Left lung (tissue), 4 donors: ENCODE measurements at regions not wholly inside any gene's neighbourhood (a gene's known extent, or its start where the extent isn't known, plus 50 kb on each side); places are given as distances from the start of the nearest gene placed in this dataset.

Experiments
- ATAC-seq: fragments of 200-7000 bp; cut with Tn5 transposase; one replicate; pipeline ENCODE4 v1.9.1; 2020; ENCODE audit warnings: moderate library complexity
- DNase-seq, 4 donors: peaks; one replicate each; pipeline ENCODE4 v3.0.0-alpha.2; 2013 to 2020
- H3K27ac ChIP-seq, 2 donors: fragments of 200-600 bp; sonication (generic) in 1 of 2; one replicate each; pipeline versions ENCODE4 v1.5.0 to v1.8.0; 2020 to 2021
- H3K27me3 ChIP-seq, 2 donors: fragments of 200-600 bp; sonication (generic) in 1 of 2; one replicate each; pipeline versions ENCODE4 v1.5.0 to v1.8.0; 2020 to 2021
- H3K36me3 ChIP-seq, 2 donors: fragments of 200-600 bp; sonication (generic) in 1 of 2; one replicate each; pipeline versions ENCODE4 v1.5.0 to v1.8.0; 2020 to 2021
- H3K4me1 ChIP-seq, 2 donors: fragments of 200-600 bp; one replicate each; pipeline ENCODE4 v1.8.0; 2021
- H3K4me3 ChIP-seq, 2 donors: fragments of 200-600 bp; sonication (generic) in 1 of 2; one replicate each; pipeline versions ENCODE4 v1.5.0 to v1.8.0; 2020 to 2021; ENCODE audit warnings: mild to moderate bottlenecking in 1 of 2
- H3K9me3 ChIP-seq, 2 donors: fragments of 200-600 bp; sonication (generic) in 1 of 2; one replicate each; pipeline versions ENCODE4 v1.5.0 to v1.8.0; 2020 to 2021
- intact Hi-C, 2 donors: fragments of 100-400 bp; cut with DNase I; formaldehyde crosslinking; loops; one replicate each; pipeline versions ENCODE4 v1.11.2 to v1.14.2; 2022
- TF ChIP-seq, protein P1 (sequence below), 2 donors: fragments of 200-600 bp; sonication (generic) in 1 of 2; IDR thresholded peaks; one replicate each; pipeline versions ENCODE4 v1.5.0 to v1.8.0; 2021; ENCODE audit warnings: antibody characterized with exemption in 2 of 2
- donor health status: DM: no; HTN: yes; CAD: no.
- donor health status: DM: no; HTN: no; CAD: no.

DNA sequence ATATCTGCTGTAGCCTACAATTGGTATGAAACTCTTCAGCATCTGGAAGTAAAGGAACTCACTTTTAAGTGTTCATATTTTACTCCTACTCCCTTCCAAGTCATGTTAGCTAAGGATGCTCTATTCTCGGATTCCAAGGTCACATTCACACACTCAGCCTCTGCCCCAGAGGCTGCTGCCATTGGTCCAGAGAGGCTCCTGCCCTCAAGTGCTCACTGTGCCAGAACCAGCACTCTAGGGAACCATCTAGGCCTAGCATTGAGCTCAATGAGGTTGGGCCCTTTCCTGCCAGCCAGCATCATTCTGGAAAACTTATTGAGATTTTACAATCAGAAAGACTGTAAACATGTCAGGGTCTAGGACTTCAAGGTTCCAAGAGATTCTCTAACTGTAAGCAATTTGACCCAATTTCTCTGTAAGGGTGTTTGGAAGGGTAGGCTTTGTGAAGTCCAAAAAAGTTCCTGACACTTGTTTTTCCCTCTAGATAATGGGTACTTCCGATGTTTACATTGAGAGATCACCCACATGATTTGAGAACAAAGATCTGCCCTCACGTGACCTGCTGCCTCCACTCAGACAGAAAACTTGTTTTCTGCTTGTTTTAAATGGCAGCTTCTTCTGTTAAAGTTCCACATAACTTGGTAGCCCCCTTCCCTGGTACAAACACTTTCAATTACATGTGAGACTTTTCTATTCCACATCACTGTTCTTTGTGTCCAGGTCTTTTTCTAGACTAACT is 94.9 kb downstream of the MAB21L3 start:
- ATAC-seq (no peak), DNase-seq (no peak)
- Histone ChIP-seq H3K9me3 (no peaks in the 10 kb centered on the region), H3K27ac (no peak overlapping the region), H3K4me1 (no peaks in the 10 kb centered on the region), H3K36me3 (no peaks in the 10 kb centered on the region), H3K4me3 (no peak overlapping the region), H3K27me3 (no peaks in the 10 kb centered on the region)
- intact Hi-C loops, result no loop called here
- TF ChIP-seq, protein P1, sequence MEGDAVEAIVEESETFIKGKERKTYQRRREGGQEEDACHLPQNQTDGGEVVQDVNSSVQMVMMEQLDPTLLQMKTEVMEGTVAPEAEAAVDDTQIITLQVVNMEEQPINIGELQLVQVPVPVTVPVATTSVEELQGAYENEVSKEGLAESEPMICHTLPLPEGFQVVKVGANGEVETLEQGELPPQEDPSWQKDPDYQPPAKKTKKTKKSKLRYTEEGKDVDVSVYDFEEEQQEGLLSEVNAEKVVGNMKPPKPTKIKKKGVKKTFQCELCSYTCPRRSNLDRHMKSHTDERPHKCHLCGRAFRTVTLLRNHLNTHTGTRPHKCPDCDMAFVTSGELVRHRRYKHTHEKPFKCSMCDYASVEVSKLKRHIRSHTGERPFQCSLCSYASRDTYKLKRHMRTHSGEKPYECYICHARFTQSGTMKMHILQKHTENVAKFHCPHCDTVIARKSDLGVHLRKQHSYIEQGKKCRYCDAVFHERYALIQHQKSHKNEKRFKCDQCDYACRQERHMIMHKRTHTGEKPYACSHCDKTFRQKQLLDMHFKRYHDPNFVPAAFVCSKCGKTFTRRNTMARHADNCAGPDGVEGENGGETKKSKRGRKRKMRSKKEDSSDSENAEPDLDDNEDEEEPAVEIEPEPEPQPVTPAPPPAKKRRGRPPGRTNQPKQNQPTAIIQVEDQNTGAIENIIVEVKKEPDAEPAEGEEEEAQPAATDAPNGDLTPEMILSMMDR (IDR thresholded peaks at IDR 0.05), result no peak

DNA sequence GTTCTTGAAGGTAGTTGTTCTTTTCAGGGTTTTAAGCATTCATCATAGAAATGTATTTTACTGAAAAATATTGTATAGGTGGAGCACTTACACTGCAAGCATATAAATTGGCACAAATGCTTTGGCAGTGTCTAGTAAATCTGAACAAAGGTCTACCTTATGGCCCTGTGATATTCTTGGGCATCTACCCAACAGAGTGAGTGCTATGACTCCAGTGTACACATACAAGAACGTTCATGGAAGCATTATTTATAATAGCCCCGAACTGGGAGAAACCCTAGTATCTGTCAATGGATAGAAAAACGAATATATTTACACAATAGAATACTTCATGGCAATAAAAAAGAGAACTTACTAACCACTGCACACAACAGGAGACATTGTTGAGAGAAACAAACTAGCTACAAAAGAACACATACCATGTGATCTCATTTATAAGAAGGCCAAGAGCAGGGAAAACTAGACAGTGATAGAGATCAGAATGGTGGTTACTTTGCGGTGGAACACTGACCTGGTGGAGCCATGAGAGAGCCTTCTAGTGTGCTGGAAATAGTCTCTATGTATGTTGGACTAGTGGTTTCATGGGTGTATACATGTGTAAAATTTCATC is 96.0 kb downstream of the MAB21L3 start:
- DNase-seq (peak in 1 of 4 donors; percentile 8), ATAC-seq (peak; percentile 36)
- Histone ChIP-seq H3K27ac (no peak overlapping the region), H3K4me3 (no peak overlapping the region), H3K36me3 (no peaks in the 10 kb centered on the region), H3K27me3 (no peaks in the 10 kb centered on the region), H3K9me3 (no peaks in the 10 kb centered on the region), H3K4me1 (no peaks in the 10 kb centered on the region)
- TF ChIP-seq, protein P1 (IDR thresholded peaks at IDR 0.05), result no peak
- intact Hi-C loops, result no loop called here

DNA sequence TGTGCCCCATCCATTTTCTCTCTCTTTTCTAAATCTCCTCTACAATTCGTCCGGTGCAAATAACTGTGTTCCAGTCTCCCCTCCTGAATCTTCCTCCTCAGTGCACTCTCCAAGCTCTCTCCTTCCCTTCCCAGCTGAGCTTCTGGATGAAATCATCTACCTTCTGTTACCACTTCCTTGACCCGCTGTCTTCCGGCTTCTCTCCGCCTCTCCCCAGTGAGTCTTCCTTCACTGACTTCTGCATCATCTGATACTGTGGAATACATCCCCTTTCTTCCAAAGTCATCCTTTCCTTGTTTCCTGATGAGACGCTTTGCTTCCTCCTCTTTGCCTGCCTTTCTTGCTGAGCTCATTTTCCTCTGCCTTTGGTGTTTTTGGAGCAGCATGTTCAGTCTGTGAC is 96.9 kb downstream of the MAB21L3 start:
- Histone ChIP-seq H3K27ac (no peak overlapping the region), H3K4me3 (no peak overlapping the region), H3K4me1 (no peaks in the 10 kb centered on the region), H3K27me3 (no peaks in the 10 kb centered on the region), H3K9me3 (no peaks in the 10 kb centered on the region), H3K36me3 (no peaks in the 10 kb centered on the region)
- no peak for ATAC-seq
- intact Hi-C loops, result no loop called here
- DNase-seq, result no peak
- TF ChIP-seq, protein P1 (IDR thresholded peaks at IDR 0.05), result no peak

DNA sequence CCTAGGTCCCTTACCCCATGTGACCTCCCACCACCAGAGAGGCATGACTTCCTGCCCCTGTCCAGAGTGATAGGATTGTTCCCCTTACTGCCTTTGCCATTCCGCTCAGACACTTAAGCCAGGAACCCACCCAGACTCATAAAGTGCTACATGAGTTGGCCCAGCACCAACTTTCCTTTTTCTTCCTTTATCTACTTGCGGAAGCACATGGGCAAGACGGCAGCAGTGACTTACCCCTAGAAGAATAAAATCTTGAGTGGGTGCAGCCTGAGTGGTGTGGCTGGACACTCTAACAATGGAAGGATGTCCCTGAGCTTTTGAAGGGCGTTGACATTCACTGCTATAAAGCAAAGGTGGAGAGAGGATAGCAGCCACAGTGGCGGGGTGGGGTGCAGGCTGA is 100.1 kb downstream of the MAB21L3 start:
- Histone ChIP-seq H3K27ac (no peak overlapping the region), H3K9me3 (no peaks in the 10 kb centered on the region), H3K27me3 (no peaks in the 10 kb centered on the region), H3K4me1 (no peaks in the 10 kb centered on the region), H3K4me3 (no peak overlapping the region), H3K36me3 (no peaks in the 10 kb centered on the region)
- ATAC-seq (no peak), DNase-seq (no peak)
- intact Hi-C loops, result no loop called here
- TF ChIP-seq, protein P1 (IDR thresholded peaks at IDR 0.05), result no peak

DNA sequence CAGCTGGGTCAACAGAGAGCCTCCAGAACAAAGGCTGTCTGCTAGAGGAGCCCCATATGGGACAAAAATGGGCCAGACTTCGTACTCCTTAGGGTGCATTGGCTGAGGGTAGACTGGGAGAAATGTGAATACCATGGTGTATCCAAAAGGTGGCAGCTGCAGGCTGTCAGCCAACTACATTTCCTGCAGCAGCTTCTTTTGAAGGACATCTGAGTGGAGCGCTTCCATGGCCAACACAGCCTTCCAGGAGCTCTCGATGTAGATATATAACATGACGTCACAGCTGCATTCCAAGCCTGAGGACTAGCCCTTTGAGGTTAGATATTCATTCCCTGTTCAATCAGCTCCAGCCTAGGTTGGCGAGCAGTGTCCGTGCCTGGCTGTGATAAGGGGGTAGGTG is 107.7 kb downstream of the MAB21L3 start:
- intact Hi-C loops, result no loop called here
- H3K27ac ChIP-seq, result no peak overlapping the region
- no peaks in the 10 kb centered on the region for H3K36me3 ChIP-seq
- H3K4me1 ChIP-seq, result no peaks in the 10 kb centered on the region
- TF ChIP-seq, protein P1 (IDR thresholded peaks at IDR 0.05), result no peak
- ATAC-seq, result peak; percentile 53
- H3K9me3 ChIP-seq, result no peaks in the 10 kb centered on the region
- no peak overlapping the region for H3K4me3 ChIP-seq
- H3K27me3 ChIP-seq, result no peaks in the 10 kb centered on the region
- peak in 1 of 4 donors; percentile 15 for DNase-seq
